ENCODE measurements at regions not wholly inside any gene's neighbourhood (a gene's known extent, or its start where the extent isn't known, plus 50 kb on each side); places are given as distances from the start of the nearest gene placed in this dataset.

DNA sequence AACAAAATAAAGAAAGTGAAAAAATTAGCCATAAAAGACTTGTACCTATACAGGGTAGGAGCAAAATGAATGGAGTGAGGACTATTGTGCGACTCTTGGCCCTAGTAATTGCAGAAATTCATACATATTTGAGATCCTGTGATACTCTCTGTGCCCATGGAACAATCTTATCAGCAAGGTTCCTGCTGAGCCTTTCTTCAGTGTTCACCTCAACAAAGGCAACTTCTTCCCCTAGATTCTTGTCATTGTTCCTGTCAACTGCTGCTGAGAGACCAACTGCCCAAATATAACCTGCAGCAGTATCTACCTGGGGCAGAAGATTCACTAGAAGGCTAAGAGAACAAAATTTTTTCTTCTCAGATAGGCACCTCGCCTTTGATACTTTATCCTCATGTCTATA, 187.4 kb downstream of the NEBL start:
- TF ChIP-seq, protein P1, sequence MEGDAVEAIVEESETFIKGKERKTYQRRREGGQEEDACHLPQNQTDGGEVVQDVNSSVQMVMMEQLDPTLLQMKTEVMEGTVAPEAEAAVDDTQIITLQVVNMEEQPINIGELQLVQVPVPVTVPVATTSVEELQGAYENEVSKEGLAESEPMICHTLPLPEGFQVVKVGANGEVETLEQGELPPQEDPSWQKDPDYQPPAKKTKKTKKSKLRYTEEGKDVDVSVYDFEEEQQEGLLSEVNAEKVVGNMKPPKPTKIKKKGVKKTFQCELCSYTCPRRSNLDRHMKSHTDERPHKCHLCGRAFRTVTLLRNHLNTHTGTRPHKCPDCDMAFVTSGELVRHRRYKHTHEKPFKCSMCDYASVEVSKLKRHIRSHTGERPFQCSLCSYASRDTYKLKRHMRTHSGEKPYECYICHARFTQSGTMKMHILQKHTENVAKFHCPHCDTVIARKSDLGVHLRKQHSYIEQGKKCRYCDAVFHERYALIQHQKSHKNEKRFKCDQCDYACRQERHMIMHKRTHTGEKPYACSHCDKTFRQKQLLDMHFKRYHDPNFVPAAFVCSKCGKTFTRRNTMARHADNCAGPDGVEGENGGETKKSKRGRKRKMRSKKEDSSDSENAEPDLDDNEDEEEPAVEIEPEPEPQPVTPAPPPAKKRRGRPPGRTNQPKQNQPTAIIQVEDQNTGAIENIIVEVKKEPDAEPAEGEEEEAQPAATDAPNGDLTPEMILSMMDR (IDR thresholded peaks at IDR 0.05), result no peak
- no peak for DNase-seq (ENCODE audit: low spot score)
- no peaks in the 10 kb centered on the region for H3K27me3 Mint-ChIP-seq (ENCODE audit: low read depth)
- peaks cover 3% of the 10 kb centered on the region for H3K9me3 Mint-ChIP-seq (ENCODE audit: low read depth)
- no peak overlapping the region for H3K4me3 Mint-ChIP-seq (ENCODE audit: unreplicated experiment)
- H3K4me1 Mint-ChIP-seq (ENCODE audit: low read depth), result peaks cover 5% of the 10 kb centered on the region
- no peaks in the 10 kb centered on the region for H3K36me3 Mint-ChIP-seq (ENCODE audit: low read depth)
- H3K27ac Mint-ChIP-seq (ENCODE audit: unreplicated experiment), result no peak overlapping the region

DNA sequence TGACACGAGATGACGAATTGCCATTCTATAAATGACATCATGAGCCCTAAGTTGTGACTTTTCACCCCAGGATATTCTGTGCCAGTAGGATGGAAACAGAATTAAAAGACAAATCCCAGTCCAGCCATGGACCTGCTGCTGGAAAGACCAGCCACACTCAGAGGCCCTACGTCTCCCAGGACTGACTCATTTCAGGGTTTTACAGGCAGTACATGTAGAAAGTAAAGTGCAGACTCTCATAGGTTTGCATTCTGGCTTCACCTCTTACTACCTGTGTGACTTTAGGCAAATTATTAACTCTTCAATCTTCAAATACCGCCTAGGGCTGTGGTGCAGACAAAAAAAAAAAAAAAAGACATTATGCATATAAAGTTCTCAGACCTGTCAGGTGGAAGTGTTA, 188.8 kb downstream of the NEBL start:
- TF ChIP-seq, protein P1 (IDR thresholded peaks at IDR 0.05), result no peak
- no peak for DNase-seq (ENCODE audit: low spot score)
- no peaks in the 10 kb centered on the region for H3K27me3 Mint-ChIP-seq (ENCODE audit: low read depth)
- no peaks in the 10 kb centered on the region for H3K36me3 Mint-ChIP-seq (ENCODE audit: low read depth)
- no peak overlapping the region for H3K27ac Mint-ChIP-seq (ENCODE audit: unreplicated experiment)
- no peak overlapping the region for H3K4me3 Mint-ChIP-seq (ENCODE audit: unreplicated experiment)
- H3K4me1 Mint-ChIP-seq (ENCODE audit: low read depth), result no peaks in the 10 kb centered on the region
- peaks cover 3% of the 10 kb centered on the region for H3K9me3 Mint-ChIP-seq (ENCODE audit: low read depth)

DNA sequence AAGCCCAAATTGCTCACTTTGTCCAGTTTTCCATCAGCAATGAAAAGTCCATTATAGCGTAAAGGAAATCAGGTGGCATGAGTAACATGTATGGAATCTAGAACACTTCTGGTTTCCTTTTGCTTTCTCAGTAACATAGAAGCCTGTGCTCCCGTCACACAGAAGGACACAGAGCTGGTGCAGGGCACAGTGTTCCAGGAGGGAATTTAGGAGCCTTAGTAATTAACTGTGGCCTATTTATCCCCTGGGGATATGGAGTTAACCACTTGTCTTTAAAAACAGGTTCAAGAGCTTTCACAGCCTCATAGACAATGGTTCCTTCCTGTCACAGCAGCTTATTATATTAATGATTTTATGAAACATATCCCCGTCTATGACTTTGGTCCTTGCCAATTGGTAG, 189.9 kb downstream of the NEBL start:
- peaks cover 3% of the 10 kb centered on the region for H3K9me3 Mint-ChIP-seq (ENCODE audit: low read depth)
- H3K27me3 Mint-ChIP-seq (ENCODE audit: low read depth), result no peaks in the 10 kb centered on the region
- no peak for DNase-seq (ENCODE audit: low spot score)
- H3K4me3 Mint-ChIP-seq (ENCODE audit: unreplicated experiment), result no peak overlapping the region
- H3K36me3 Mint-ChIP-seq (ENCODE audit: low read depth), result no peaks in the 10 kb centered on the region
- H3K4me1 Mint-ChIP-seq (ENCODE audit: low read depth), result no peaks in the 10 kb centered on the region
- TF ChIP-seq, protein P1 (IDR thresholded peaks at IDR 0.05), result no peak
- H3K27ac Mint-ChIP-seq (ENCODE audit: unreplicated experiment), result no peak overlapping the region

DNA sequence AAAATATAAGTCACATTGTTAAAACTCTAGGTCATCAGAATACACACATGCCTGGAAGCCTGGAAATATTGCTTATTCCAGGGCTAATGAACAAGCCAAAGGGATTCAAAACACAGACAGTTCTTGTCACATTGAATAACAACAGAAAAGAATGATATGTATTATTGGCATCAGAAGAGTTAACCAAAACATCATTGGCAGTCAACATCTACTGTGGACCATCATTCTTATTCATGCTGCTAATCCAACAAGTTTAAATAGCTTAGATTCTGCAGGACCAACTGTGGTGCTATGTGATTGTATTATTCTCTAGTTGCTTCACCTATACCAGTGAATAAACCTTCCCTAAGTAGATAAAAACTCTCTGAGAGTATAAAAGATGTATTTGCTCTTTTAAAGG, 198.3 kb downstream of the NEBL start:
- H3K36me3 Mint-ChIP-seq (ENCODE audit: low read depth), result no peaks in the 10 kb centered on the region
- TF ChIP-seq, protein P1 (IDR thresholded peaks at IDR 0.05), result no peak
- H3K9me3 Mint-ChIP-seq (ENCODE audit: low read depth), result peaks cover 11% of the 10 kb centered on the region
- H3K27me3 Mint-ChIP-seq (ENCODE audit: low read depth), result no peaks in the 10 kb centered on the region
- no peak for DNase-seq (ENCODE audit: low spot score)
- H3K27ac Mint-ChIP-seq (ENCODE audit: unreplicated experiment), result no peak overlapping the region
- peaks cover 9% of the 10 kb centered on the region for H3K4me1 Mint-ChIP-seq (ENCODE audit: low read depth)
- H3K4me3 Mint-ChIP-seq (ENCODE audit: unreplicated experiment), result no peak overlapping the region

DNA sequence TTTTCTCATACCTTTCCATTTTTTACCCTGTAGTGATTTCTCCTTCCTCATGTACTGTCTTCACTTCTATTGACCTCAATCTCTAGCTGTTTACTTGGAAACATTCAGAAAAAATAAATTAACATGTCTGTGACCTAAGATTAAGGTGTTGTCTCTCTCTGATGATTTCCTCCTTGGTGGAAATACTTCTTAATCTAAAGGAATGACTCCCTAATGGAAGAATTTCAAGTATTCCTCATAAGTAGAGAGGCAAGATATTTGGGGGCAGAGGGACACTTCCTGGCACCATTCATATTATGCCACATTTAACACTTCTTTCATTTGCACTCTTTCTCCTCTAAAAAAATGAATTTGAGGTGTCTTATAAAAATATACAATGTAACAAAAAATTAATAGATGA, 202.8 kb downstream of the NEBL start:
- TF ChIP-seq, protein P1 (IDR thresholded peaks at IDR 0.05), result no peak
- H3K27me3 Mint-ChIP-seq (ENCODE audit: low read depth), result no peaks in the 10 kb centered on the region
- peaks cover 11% of the 10 kb centered on the region for H3K4me1 Mint-ChIP-seq (ENCODE audit: low read depth)
- H3K4me3 Mint-ChIP-seq (ENCODE audit: unreplicated experiment), result no peak overlapping the region
- H3K36me3 Mint-ChIP-seq (ENCODE audit: low read depth), result no peaks in the 10 kb centered on the region
- H3K9me3 Mint-ChIP-seq (ENCODE audit: low read depth), result peaks cover 3% of the 10 kb centered on the region
- no peak overlapping the region for H3K27ac Mint-ChIP-seq (ENCODE audit: unreplicated experiment)
- no peak for DNase-seq (ENCODE audit: low spot score)
